ENCODE measurements at regions not wholly inside any gene's neighbourhood (a gene's known extent, or its start where the extent isn't known, plus 50 kb on each side); places are given as distances from the start of the nearest gene placed in this dataset.

GRCh38 chr4:59374416-59374815 lies 1825.7 kb upstream of the ADGRL3 start:
- TF ChIP-seq POLR2A (IDR thresholded peaks at IDR 0.05): no peak
- DNase-seq: no peak

GRCh38 chr4:59380841-59381366 lies 1819.2 kb upstream of the ADGRL3 start:
- H3K4me3 ChIP-seq: no peak overlapping the region
- no peaks in the 10 kb centered on the region for H3K27me3 ChIP-seq
- H3K27ac ChIP-seq: no peak overlapping the region
- H3K36me3 ChIP-seq: no peaks in the 10 kb centered on the region
- H3K9me3 ChIP-seq: no peaks in the 10 kb centered on the region
- no peak for DNase-seq
- H3K4me1 ChIP-seq: no peaks in the 10 kb centered on the region
- TF ChIP-seq CTCF (IDR thresholded peaks at IDR 0.05) (no peak), POLR2A (IDR thresholded peaks at IDR 0.05) (no peak)

More at GRCh38 chr4:59374416-59374815, 1825.7 kb upstream of the ADGRL3 start:
- no peak overlapping the region for H3K27ac ChIP-seq
- no peaks in the 10 kb centered on the region for H3K9me3 ChIP-seq
- H3K36me3 ChIP-seq: no peaks in the 10 kb centered on the region
- H3K27me3 ChIP-seq: no peaks in the 10 kb centered on the region
- no peak overlapping the region for H3K4me3 ChIP-seq
- no peaks in the 10 kb centered on the region for H3K4me1 ChIP-seq

GRCh38 chr4:59381591-59381990 lies 1818.5 kb upstream of the ADGRL3 start:
- H3K27me3 ChIP-seq: no peaks in the 10 kb centered on the region
- H3K9me3 ChIP-seq: no peaks in the 10 kb centered on the region
- H3K36me3 ChIP-seq: no peaks in the 10 kb centered on the region
- H3K4me3 ChIP-seq: no peak overlapping the region
- no peak for TF ChIP-seq CTCF (IDR thresholded peaks at IDR 0.05)
- TF ChIP-seq POLR2A (IDR thresholded peaks at IDR 0.05): no peak
- no peak overlapping the region for H3K27ac ChIP-seq
- DNase-seq: no peak
- H3K4me1 ChIP-seq: no peaks in the 10 kb centered on the region

- DNase-seq: no peak
- no peaks in the 10 kb centered on the region for H3K36me3 ChIP-seq
- no peak overlapping the region for H3K27ac ChIP-seq
- H3K9me3 ChIP-seq: no peaks in the 10 kb centered on the region
- no peak overlapping the region for H3K4me3 ChIP-seq
- no peaks in the 10 kb centered on the region for H3K4me1 ChIP-seq
- no peaks in the 10 kb centered on the region for H3K27me3 ChIP-seq
- TF ChIP-seq POLR2A (IDR thresholded peaks at IDR 0.05): no peak
- no peak for TF ChIP-seq CTCF (IDR thresholded peaks at IDR 0.05)
These were observed 1812.1 kb upstream of the ADGRL3 start for GRCh38 chr4:59387759-59388758.

- Histone ChIP-seq H3K36me3 (no peaks in the 10 kb centered on the region), H3K27ac (no peak overlapping the region), H3K9me3 (no peaks in the 10 kb centered on the region), H3K4me1 (no peaks in the 10 kb centered on the region), H3K4me3 (no peak overlapping the region), H3K27me3 (no peaks in the 10 kb centered on the region)
- no peak for TF ChIP-seq CTCF (IDR thresholded peaks at IDR 0.05)
- TF ChIP-seq POLR2A (IDR thresholded peaks at IDR 0.05): no peak
- no peak for DNase-seq
These were observed 1806.3 kb upstream of the ADGRL3 start for GRCh38 chr4:59393780-59394179.

GRCh38 chr4:59400334-59400733 lies 1799.8 kb upstream of the ADGRL3 start:
- no peaks in the 10 kb centered on the region for H3K4me1 ChIP-seq
- H3K36me3 ChIP-seq: no peaks in the 10 kb centered on the region
- DNase-seq: no peak
- H3K27ac ChIP-seq: no peak overlapping the region
- TF ChIP-seq POLR2A (IDR thresholded peaks at IDR 0.05) (no peak), CTCF (IDR thresholded peaks at IDR 0.05) (no peak)
- H3K4me3 ChIP-seq: no peak overlapping the region
- H3K27me3 ChIP-seq: no peaks in the 10 kb centered on the region
- no peaks in the 10 kb centered on the region for H3K9me3 ChIP-seq

Data from Peyer's patch (tissue), 4 donors.